Keratinocyte (primary cell): ENCODE measurements at regions not wholly inside any gene's neighbourhood (a gene's known extent, or its start where the extent isn't known, plus 50 kb on each side); places are given as distances from the start of the nearest gene placed in this dataset.
"Not testable (repeated sequence)": the region's sequence is repeated elsewhere in the genome, so short reads cannot be mapped to it uniquely, and the experiment has no call there.

Experiments used
- CTCF ChIP-seq, 3 experiments: IDR thresholded peaks in 1 of 3; conservative IDR thresholded peaks in 1 of 3; optimal IDR thresholded peaks in 1 of 3; 2 replicates in 2 of 3; 3 replicates in 1 of 3; pipeline versions ENCODE3 to v1.5.1; 2011; ENCODE audit warnings: low read length in 3 of 3, mild to moderate bottlenecking in 3 of 3, moderate library complexity in 2 of 3, control low read depth in 1 of 3, inconsistent platforms in 1 of 3; ENCODE audit not compliant: insufficient read depth in 2 of 3; ENCODE audit errors: extremely low read depth in 1 of 3
- EZH2 ChIP-seq: IDR thresholded peaks from one replicate; pipeline ENCODE4 v1.6.1; 2012; ENCODE audit warnings: inconsistent platforms, mild to moderate bottlenecking, low read length, moderate library complexity

- TF ChIP-seq CTCF (optimal IDR thresholded peaks at IDR 0.05 in 1 of 3, IDR thresholded peaks at IDR 0.05 in 1 of 3, conservative IDR thresholded peaks at IDR 0.05 in 1 of 3; ENCODE audit: extremely low read depth in 1 of 3, insufficient read depth in 2 of 3, low read length in 3 of 3); EZH2: not testable (repeated sequence)
These were observed 139.8 kb upstream of the ERV3-1 start for GRCh38 chr7:65146118-65146914.
